GM23338 (cell line): ENCODE measurements at regions not wholly inside any gene's neighbourhood (a gene's known extent, or its start where the extent isn't known, plus 50 kb on each side); places are given as distances from the start of the nearest gene placed in this dataset.

Experiments used
- ATAC-seq: fragments of 200-7000 bp; cut with Tn5 transposase; 3 replicates; pipeline ENCODE4 v1.9.1; 2020
- DNase-seq: peaks from one replicate; pipeline ENCODE4 v3.0.0-alpha.2; 2015; ENCODE audit warnings: low spot score
- H2AFZ ChIP-seq: fragments of 200-600 bp; sonication (generic); 2 replicates; pipeline ENCODE4 v1.8.0; 2016; ENCODE audit warnings: antibody characterized with exemption, mild to moderate bottlenecking, moderate library complexity
- H3F3A ChIP-seq: fragments of 200-600 bp; sonication (generic); replicated peaks from 2 replicates; pipeline ENCODE4 v1.8.0; 2017; ENCODE audit warnings: antibody characterized with exemption, mixed run types, low read depth
- H3K27ac ChIP-seq: fragments of 200-600 bp; sonication (generic); 2 replicates; pipeline ENCODE4 v1.6.1; 2016; ENCODE audit warnings: low read depth
- H3K27me3 ChIP-seq: fragments of 200-600 bp; sonication (generic); 2 replicates; pipeline ENCODE4 v1.8.0; 2016; ENCODE audit warnings: mild to moderate bottlenecking, mixed run types, moderate library complexity; ENCODE audit not compliant: insufficient read depth
- H3K36me3 ChIP-seq: fragments of 200-600 bp; sonication (generic); 2 replicates; pipeline ENCODE4 v1.8.0; 2016; ENCODE audit warnings: mild to moderate bottlenecking; ENCODE audit not compliant: insufficient read depth
- H3K4me1 ChIP-seq: fragments of 200-600 bp; sonication (generic); 2 replicates; pipeline ENCODE4 v1.8.0; 2016; ENCODE audit warnings: mild to moderate bottlenecking, moderate library complexity; ENCODE audit not compliant: insufficient read depth
- H3K4me2 ChIP-seq: fragments of 200-600 bp; sonication (generic); 2 replicates; pipeline ENCODE4 v1.7.1; 2017; ENCODE audit warnings: mixed run types
- H3K4me3 ChIP-seq: fragments of 200-600 bp; sonication (generic); 2 replicates; pipeline ENCODE4 v1.6.1; 2016; ENCODE audit warnings: mixed run types
- H3K79me2 ChIP-seq: fragments of 200-600 bp; sonication (generic); replicated peaks from 2 replicates; pipeline ENCODE4 v1.8.0; 2017; ENCODE audit warnings: mild to moderate bottlenecking; ENCODE audit not compliant: insufficient read depth
- H3K9me2 ChIP-seq: fragments of 200-600 bp; sonication (generic); 2 replicates; pipeline ENCODE4 v1.8.0; 2017; ENCODE audit not compliant: insufficient read depth
- H4K20me1 ChIP-seq: fragments of 200-600 bp; sonication (generic); replicated peaks from 2 replicates; pipeline ENCODE4 v1.8.0; 2017; ENCODE audit warnings: mild to moderate bottlenecking; ENCODE audit not compliant: insufficient read depth
- H3K27ac Mint-ChIP-seq: 2 replicates; pipeline ENCODE4 v1.8.0; 2020; ENCODE audit warnings: inconsistent platforms, mild to moderate bottlenecking, moderate library complexity, mixed read lengths
- H3K27me3 Mint-ChIP-seq: 3 replicates; pipeline ENCODE4 v1.8.0; 2022; ENCODE audit warnings: low read depth, mild to moderate bottlenecking, moderate library complexity, mixed read lengths, inconsistent platforms; ENCODE audit not compliant: insufficient read depth, poor library complexity
- H3K36me3 Mint-ChIP-seq: 3 replicates; pipeline ENCODE4 v1.8.0; 2021; ENCODE audit warnings: low read depth, mild to moderate bottlenecking, inconsistent platforms, moderate library complexity, mixed read lengths
- H3K4me1 Mint-ChIP-seq: 3 replicates; pipeline ENCODE4 v1.8.0; 2020; ENCODE audit warnings: mild to moderate bottlenecking, inconsistent platforms, mixed read lengths
- H3K4me3 Mint-ChIP-seq: 3 replicates; pipeline ENCODE4 v1.8.0; 2021; ENCODE audit warnings: moderate library complexity, mild to moderate bottlenecking, inconsistent platforms, mixed read lengths
- H3K9me3 Mint-ChIP-seq: 3 replicates; pipeline ENCODE4 v1.8.0; 2020; ENCODE audit warnings: moderate library complexity, mild to moderate bottlenecking, inconsistent platforms, mixed read lengths
- CREB1 ChIP-seq: fragments of 250-450 bp; sonication (Bioruptor Pico); IDR thresholded peaks from 2 replicates; pipeline ENCODE4 v1.5.0; 2020; ENCODE audit warnings: low read depth, mild to moderate bottlenecking, moderate library complexity
- CTCF ChIP-seq, 2 experiments: fragments of 200-600 bp in 1 of 2; sonication (generic) in 1 of 2; conservative IDR thresholded peaks; 2 replicates each; pipeline versions ENCODE4 v1.5.1 to v1.6.1; 2016 to 2017; ENCODE audit warnings: antibody characterized with exemption in 2 of 2, low read depth in 2 of 2, mild to moderate bottlenecking in 2 of 2, moderate library complexity in 1 of 2
- ETS1 ChIP-seq: IDR thresholded peaks from 2 replicates; pipeline ENCODE4 v1.6.1; 2016; ENCODE audit warnings: antibody characterized with exemption
- EZH2 ChIP-seq: fragments of 200-600 bp; sonication (generic); IDR thresholded peaks from one replicate; pipeline ENCODE4 v1.8.0; 2017; ENCODE audit warnings: antibody characterized with exemption, mild to moderate bottlenecking, low read depth; ENCODE audit not compliant: unreplicated experiment
- EZH2phosphoT487 ChIP-seq: fragments of 200-600 bp; sonication (generic); IDR thresholded peaks from one replicate; pipeline ENCODE4 v1.8.1; 2018; ENCODE audit warnings: antibody characterized with exemption; ENCODE audit not compliant: unreplicated experiment
- JUNB ChIP-seq: IDR thresholded peaks from one replicate; pipeline ENCODE4 v1.6.1; 2016; ENCODE audit warnings: antibody characterized with exemption; ENCODE audit not compliant: unreplicated experiment
- NANOG ChIP-seq: IDR thresholded peaks from 2 replicates; pipeline ENCODE4 v1.6.1; 2016; ENCODE audit warnings: antibody characterized with exemption, borderline replicate concordance
- POLR2AphosphoS5 ChIP-seq: IDR thresholded peaks from 2 replicates; pipeline ENCODE4 v1.6.1; 2016; ENCODE audit warnings: antibody characterized with exemption, low read depth
- REST ChIP-seq: IDR thresholded peaks from one replicate; pipeline ENCODE4 v1.6.1; 2018; ENCODE audit warnings: antibody characterized with exemption; ENCODE audit not compliant: unreplicated experiment
- STAT1 ChIP-seq: IDR thresholded peaks from one replicate; pipeline ENCODE4 v1.6.1; 2016; ENCODE audit warnings: antibody characterized with exemption; ENCODE audit not compliant: unreplicated experiment
- ZNF114 ChIP-seq: fragments of 250-450 bp; sonication (Bioruptor Pico); IDR thresholded peaks from 2 replicates; pipeline ENCODE4 v1.5.0; 2020; ENCODE audit warnings: mild to moderate bottlenecking, moderate library complexity
- ZNF331 ChIP-seq: fragments of 250-450 bp; sonication (Bioruptor Pico); IDR thresholded peaks from 2 replicates; pipeline ENCODE4 v1.5.0; 2020; ENCODE audit warnings: low read depth, mild to moderate bottlenecking, moderate library complexity
- ZNF462 ChIP-seq: fragments of 250-450 bp; sonication (Bioruptor Pico); IDR thresholded peaks from 2 replicates; pipeline ENCODE4 v1.5.0; 2020; ENCODE audit warnings: mild to moderate bottlenecking, moderate library complexity

- DNase-seq, result no peak
- Histone ChIP-seq H3K4me1 (no peaks in the 10 kb centered on the region), H3K4me3 (no peak overlapping the region), H3F3A (no peaks in the 10 kb centered on the region), H2AFZ (no peak overlapping the region), H3K27me3 (no peaks in the 10 kb centered on the region), H3K9me2 (no peaks in the 10 kb centered on the region), H3K36me3 (no peaks in the 10 kb centered on the region), H3K27ac (no peak overlapping the region), H3K79me2 (no peaks in the 10 kb centered on the region), H3K4me2 (no peak overlapping the region), H4K20me1 (no peaks in the 10 kb centered on the region)
- TF ChIP-seq ETS1 (no peak), STAT1 (no peak), EZH2 (no peak), POLR2AphosphoS5 (no peak), CREB1 (CRISPR knock-in tag) (no peak), CTCF (conservative IDR thresholded peaks at IDR 0.05; ENCODE audit: low read depth in 2 of 2) (no peak), NANOG (no peak), EZH2phosphoT487 (no peak), ZNF114 (CRISPR knock-in tag) (no peak), REST (no peak), ZNF462 (CRISPR knock-in tag) (no peak), ZNF331 (CRISPR knock-in tag) (no peak), JUNB (no peak)
- Mint-ChIP-seq H3K4me1 (no peaks in the 10 kb centered on the region), H3K9me3 (no peaks in the 10 kb centered on the region), H3K4me3 (no peak overlapping the region), H3K27ac (no peak overlapping the region), H3K27me3 (peaks cover 3% of the 10 kb centered on the region), H3K36me3 (no peaks in the 10 kb centered on the region)
- no peak for ATAC-seq
Observed at GRCh38 chrX:150236327-150236726, 126.8 kb upstream of the MAMLD1 start.
